Fibroblast of skin of abdomen (primary cell): ENCODE measurements at regions not wholly inside any gene's neighbourhood (a gene's known extent, or its start where the extent isn't known, plus 50 kb on each side); places are given as distances from the start of the nearest gene placed in this dataset.

ENCODE experiments used
- DNase-seq: peaks from one replicate; pipeline ENCODE4 v3.0.0-alpha.2; 2013

- no peak for DNase-seq
Measured at GRCh38 chr1:55697997-55698535, 482.9 kb upstream of the USP24 start.

- DNase-seq = no peak
Measured at GRCh38 chr1:55696891-55697290, 481.7 kb upstream of the USP24 start.

DNA sequence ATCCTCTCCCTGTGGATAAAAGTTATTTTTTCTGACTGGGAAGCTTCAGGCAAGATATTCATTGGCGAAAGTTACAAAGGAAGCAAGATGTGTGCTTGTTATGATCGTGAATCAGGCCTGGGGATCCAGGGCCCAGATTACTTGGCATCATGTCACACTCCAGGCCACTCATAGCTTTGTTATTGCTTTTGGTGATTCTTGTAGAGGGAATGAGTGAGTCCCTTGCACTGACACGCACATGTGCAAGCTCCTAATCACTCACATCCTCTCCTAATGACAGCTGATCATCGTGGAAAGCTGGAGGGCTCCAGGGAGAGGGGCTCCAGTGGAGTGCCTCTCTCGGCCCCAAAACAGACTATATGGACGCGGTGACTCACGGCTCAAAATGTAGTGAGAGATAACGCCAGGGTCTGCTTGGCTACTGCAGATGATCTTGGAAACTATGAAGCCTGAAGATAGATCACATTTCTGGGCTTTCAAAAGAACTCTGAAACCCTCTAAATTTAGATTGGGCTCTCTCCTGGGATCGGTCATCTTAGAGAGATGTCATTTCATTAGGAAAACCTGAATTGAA lies 481.1 kb upstream of the USP24 start:
- DNase-seq = peak; percentile 97

DNA sequence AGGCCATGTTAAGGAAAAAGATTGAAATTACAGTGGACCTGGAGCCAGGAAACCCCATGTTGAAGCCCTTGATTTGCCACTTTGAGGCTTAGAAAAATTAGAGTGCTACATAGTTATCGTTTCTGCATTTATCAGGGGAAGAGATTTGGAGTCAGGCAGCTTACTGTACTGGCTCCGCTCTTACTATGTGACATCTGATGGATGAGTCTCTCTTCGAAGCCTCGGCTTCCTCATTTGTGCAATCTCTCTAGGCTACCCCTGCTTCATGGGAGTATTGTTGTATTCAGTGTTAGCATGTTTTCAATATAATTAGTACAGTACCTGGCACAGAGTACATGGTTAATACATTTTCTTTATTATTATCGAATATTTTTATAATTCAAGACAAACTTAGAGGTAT lies 480.4 kb upstream of the USP24 start:
- DNase-seq = peak; percentile 33

DNA sequence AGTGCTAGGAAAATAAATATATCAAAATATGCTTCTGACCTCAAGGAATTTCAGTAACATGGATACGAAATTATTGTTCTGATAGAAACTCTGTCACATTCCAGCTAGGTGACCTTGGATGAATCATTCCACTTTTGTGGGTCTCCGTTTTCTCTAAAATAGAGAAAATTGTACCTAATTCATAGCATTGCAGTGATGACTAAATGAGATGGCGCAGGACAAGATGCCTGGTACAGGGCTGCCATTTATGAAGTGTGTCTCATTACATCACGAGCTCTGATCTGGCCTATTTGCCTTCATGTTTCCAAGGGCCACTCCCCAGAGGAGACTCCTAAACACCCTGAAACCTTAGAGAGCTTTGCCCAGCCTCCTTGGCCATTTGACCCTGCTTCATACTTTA lies 480.0 kb upstream of the USP24 start:
- DNase-seq = peak; percentile 29

GRCh38 chr1:55694310-55694801 lies 479.2 kb upstream of the USP24 start:
- peak; percentile 56 for DNase-seq

GRCh38 chr1:55692726-55693125 lies 477.6 kb upstream of the USP24 start:
- DNase-seq = no peak

- DNase-seq = no peak
Measured at GRCh38 chr1:55690366-55690765, 475.2 kb upstream of the USP24 start.

- DNase-seq = no peak
Measured at GRCh38 chr1:55689800-55690199, 474.6 kb upstream of the USP24 start.

DNA sequence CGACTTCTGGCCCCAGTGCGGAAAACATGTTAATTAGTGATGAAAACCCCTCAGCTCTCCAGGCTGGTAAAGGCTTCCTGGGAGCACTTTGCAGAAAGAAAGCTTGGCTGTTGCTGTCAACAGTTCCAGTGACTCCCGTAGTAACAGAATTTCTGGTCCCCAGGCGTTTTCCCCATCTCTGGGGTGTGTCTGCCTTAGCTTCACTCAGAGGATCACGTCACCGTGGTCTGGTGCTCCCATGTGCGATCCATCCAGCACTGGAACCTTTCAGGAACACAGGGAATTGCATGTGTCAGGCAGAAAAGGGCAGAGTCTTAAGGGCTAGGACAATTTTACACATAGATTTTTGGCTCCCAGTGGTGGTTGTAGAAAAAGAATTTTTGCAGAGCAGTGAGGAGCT lies 470.4 kb upstream of the USP24 start:
- no peak for DNase-seq

- DNase-seq = no peak
Measured at GRCh38 chr1:55684131-55684650, 469.0 kb upstream of the USP24 start.

DNA sequence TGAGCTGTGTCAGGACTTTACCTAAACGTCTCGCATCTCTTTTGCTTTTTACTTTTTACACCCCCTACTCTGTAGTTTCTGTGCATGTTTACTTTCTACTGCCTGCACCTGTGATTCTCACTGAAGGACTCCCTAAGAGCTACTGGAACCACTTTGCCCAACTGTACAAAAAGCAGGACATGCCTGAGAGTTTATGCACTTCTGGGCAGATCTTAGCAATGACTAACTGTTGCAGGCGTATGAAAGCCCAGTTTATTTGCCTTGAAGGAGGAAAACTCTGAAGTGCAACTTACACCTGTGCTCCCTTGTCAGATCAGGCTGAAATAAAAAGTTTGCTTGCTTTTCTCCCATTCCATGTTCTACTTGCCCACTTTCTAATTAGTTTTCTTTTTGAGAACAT lies 467.0 kb upstream of the USP24 start:
- no peak for DNase-seq

DNA sequence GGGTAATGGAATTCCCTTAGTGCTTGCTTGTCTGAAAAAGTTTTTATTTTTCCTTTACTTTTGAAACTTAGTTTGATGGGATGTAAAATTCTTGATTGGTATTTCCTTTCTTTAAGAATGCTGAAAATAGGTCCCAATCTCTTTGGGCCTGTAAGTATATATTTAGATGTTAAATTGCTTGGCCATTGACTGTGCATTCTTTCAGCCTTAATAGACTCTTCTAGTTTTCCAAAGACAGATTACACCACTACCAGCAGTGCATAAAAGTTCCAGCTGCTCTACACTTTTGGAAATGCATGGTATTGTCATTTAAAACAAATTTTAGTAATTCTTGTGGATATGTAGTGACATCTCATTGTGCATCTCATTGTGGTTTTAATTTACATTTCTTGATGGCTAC lies 464.8 kb upstream of the USP24 start:
- peak; percentile 85 for DNase-seq

DNA sequence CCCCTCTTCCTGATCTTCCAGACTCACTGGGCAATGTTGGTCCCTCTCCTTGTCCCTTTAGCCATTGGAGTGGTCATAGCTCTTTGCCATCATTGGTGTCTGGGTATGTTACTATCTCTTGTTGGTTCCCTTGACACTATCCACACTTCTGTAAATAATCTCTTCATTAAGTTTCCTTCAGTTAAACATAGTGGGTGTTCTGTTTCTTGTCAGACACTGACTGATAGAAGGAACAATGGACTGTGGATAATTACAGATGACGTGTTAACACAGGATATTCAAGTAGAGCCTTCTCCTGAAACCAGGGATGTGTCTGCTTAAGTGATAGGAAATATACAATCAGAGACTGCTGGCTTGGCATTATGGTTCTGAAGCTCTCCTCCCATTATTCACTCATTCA lies 458.3 kb upstream of the USP24 start:
- no peak for DNase-seq

DNA sequence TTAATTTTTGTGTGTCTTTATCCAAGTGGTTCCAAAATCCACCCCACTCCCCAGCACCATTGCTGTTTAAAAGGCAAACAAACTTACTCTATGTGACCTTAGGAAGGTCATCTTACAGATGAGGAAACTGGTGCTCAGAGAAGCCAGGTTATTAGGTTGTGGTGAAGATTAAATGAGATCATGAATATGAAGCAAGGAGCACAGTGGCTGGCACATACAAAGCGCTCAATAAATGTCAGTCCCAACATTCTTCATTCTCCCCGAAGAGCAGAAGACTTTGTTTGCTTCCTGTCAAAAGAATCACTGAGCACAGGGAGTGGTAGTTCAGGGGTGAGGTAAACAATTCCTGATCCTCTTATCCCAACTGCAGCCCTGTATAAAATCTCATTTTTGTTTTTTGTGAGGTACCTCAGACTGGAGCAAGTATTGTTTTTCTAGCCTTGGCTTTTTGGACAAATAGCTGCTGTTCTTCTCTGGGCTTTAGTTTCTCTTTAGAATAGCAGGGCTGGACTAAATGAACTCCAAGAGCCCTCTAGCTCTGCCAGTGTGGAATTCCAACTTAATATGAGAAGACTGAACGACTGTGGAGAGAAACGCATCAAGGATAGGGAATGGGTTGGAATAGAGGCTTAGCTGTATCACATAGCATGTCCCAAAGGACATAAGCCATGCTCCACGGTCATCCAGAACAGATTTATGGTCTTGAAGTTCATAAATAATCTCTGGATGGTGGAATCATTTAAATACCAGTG lies 455.3 kb upstream of the USP24 start:
- no peak for DNase-seq

DNA sequence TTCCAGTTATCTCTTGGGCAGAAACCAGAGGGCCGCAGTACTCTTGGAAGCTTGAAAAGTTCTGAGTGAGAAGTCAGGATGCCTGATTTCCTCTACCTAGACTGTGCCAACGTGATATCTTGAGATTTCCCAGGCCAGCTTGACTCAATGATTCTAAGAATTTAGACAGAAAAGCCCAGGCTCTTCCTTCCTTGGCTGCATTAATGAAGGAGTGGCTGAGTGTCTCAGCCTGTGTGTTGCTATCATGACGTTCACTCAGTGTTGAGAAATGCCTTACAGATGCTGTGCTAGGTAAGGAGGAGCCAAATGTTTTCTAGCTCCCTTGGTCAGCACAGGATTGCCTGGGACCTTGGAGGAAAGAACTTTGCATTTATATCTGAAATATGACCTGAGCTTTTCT lies 454.1 kb upstream of the USP24 start:
- peak; percentile 31 for DNase-seq

DNA sequence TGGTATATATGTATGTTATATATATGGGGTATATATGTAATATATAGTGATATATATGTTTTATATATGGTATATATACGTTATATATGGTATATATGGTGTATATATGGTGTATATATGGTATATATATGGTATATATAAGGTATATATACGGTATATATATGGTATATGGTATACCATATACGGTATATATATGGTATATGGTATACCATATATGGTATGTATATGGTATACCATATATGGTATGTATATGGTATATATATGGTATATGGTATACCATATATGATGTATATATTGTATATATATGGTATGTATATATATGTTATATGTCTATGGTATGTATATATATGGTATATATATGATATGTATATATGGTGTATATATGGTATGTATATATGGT lies 447.7 kb upstream of the USP24 start:
- no peak for DNase-seq

- no peak for DNase-seq
Measured at GRCh38 chr1:55658917-55659316, 443.8 kb upstream of the USP24 start.

DNA sequence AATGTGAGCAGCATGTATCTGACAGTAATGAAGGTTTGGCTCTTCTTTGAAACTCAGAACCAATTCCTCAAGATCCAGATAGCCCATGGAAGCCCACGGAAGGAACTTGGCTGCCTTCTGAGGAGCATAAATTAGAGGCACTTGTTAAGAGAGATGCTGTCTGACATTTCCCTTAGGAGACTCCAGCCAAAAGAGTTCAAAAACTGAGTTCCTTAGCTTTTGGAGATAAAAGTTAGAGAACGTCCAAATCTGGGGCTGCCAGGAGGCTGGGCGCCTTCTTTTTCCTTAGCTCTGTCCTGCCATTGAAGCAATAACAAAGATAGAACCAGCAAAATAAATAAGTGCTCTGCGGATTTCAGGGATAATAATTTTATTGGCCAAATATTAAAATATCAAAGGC lies 439.6 kb upstream of the USP24 start:
- no peak for DNase-seq

DNA sequence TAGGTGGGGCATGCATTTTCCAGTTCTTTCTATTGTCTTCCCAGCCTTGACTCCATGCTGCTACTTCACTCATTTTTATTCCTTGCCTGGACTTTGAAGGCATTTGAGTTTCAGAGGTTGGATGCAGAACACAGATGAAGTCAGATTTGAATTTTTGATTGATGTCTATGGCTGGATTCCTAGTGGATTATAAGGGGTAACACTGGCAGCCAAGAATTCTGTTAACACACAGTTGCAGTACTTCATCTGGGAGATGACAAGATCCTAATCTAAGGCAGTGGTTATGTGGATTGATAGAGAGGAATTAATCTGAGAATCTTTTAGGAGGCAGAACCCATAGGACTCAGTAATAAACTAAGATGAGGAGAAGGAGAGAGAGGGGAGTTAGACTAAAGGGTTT lies 439.0 kb upstream of the USP24 start:
- DNase-seq = peak; percentile 33

GRCh38 chr1:55650444-55650843 lies 435.3 kb upstream of the USP24 start:
- DNase-seq = no peak

- DNase-seq = no peak
Measured at GRCh38 chr1:55646181-55646580, 431.0 kb upstream of the USP24 start.

GRCh38 chr1:55645270-55645669 lies 430.1 kb upstream of the USP24 start:
- DNase-seq = no peak

DNA sequence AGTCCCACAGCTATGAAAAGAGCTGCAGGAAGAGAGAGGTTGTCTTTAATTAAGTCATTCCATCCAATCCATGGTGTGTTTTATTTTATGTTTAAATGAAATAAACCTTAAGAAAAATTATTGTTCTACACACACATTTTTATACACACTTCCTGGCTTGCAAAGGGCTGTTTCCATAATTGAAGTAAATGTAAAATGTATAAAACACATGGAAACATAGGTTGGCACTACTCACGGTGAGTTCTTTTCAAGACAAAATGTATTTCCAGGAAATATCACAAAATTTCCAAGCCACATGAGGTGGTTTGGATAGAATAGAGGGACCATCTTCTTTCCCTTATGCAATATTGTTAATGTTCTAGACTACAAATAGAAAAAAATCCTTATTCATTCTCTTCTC lies 426.8 kb upstream of the USP24 start:
- DNase-seq = no peak
